ENCODE measurements at regions not wholly inside any gene's neighbourhood (a gene's known extent, or its start where the extent isn't known, plus 50 kb on each side); places are given as distances from the start of the nearest gene placed in this dataset.

- no peak for TF ChIP-seq POLR2AphosphoS5 (IDR thresholded peaks at IDR 0.05)
- TF ChIP-seq MXI1 (conservative IDR thresholded peaks at IDR 0.05; ENCODE audit: poor library complexity, severe bottlenecking) = no peak
- TF ChIP-seq CTCF (IDR thresholded peaks at IDR 0.05; ENCODE audit: poor library complexity, severe bottlenecking) = no peak
- no peak for TF ChIP-seq EZH2 (IDR thresholded peaks at IDR 0.05; ENCODE audit: borderline replicate concordance, insufficient read depth, low read length, poor library complexity, severe bottlenecking)
- TF ChIP-seq TAF1 (IDR thresholded peaks at IDR 0.05; ENCODE audit: low read depth) = no peak
- TF ChIP-seq RAD21 (conservative IDR thresholded peaks at IDR 0.05) = no peak
- no peak for TF ChIP-seq EP300 (conservative IDR thresholded peaks at IDR 0.05; ENCODE audit: poor library complexity, severe bottlenecking)
Observed at GRCh38 chr3:157581371-157581770, 78.2 kb upstream of the VEPH1 start.
